COLO668 (cell line): ENCODE measurements at regions not wholly inside any gene's neighbourhood (a gene's known extent, or its start where the extent isn't known, plus 50 kb on each side); places are given as distances from the start of the nearest gene placed in this dataset.

Experiments
- DNase-seq: peaks from one replicate; lab custom pipeline; 2025; ENCODE audit not compliant: unreplicated experiment; lab: John Stamatoyannopoulos, UW

GRCh38 chr17:77534137-77534536 lies 393.4 kb downstream of the SEC14L1 start:
- DNase-seq, result no peak

GRCh38 chr17:77535435-77535834 lies 394.7 kb downstream of the SEC14L1 start:
- no peak for DNase-seq

GRCh38 chr17:77535892-77536291 lies 395.1 kb downstream of the SEC14L1 start:
- no peak for DNase-seq

DNA sequence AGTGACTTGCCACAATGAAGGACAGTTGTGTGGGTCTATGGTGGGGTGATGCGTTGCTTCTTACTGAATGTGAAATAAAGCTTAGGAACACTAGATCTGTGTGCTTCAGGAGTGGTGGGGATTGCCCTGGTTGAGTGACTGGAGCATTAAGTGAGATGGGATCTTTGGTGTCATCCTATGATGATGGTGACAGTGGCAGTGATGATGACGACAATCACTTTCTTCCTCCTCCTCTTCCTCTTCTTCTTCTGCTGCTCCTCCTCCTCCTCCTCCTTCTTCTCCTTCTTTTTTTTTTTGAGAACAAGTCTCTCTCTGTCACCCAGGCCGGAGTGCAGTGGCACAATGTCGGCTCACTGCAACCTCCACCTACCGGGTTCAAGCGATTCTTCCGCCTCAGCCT lies 396.8 kb downstream of the SEC14L1 start:
- DNase-seq, result no peak

DNA sequence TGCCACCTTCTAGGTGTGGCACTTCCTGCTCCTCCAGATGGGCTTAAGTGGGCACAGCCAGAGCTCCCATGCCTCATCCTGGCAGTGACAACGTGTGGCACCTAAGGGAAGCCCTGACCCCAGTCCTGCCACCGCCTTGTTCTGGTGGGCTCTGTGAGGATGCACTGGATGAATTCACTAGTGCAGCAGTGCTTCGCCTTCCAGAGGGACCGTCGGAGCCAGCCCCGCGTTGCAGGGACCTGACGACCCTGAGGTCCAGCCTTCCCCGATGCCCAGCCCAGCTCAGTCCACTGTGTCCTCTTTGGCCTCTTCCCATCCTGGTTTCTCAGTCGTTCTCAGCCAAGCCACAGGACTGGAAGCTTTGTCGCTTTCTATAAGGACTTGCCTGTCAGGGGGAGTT lies 399.8 kb downstream of the SEC14L1 start:
- DNase-seq, result no peak

GRCh38 chr17:77540975-77541374 lies 400.2 kb downstream of the SEC14L1 start:
- no peak for DNase-seq

DNA sequence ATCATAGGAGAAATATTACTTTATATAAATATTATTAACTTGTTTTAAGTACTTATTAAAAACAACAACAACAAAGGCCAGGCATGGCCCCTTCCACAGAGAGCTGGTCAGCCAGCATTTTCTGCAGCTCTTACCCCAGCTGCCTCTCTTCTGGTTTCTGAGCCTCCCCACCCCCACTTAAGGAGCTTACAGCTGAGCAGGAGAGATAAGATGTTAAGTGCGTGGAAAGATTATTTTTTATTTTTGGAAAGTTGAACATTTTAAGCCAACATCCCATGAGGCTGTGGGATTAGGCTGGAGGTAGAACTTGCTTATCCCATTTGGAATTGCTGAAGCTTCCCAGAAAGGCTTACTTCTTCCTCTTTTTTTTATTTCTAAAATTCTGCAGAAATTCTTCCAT lies 401.2 kb downstream of the SEC14L1 start:
- no peak for DNase-seq

DNA sequence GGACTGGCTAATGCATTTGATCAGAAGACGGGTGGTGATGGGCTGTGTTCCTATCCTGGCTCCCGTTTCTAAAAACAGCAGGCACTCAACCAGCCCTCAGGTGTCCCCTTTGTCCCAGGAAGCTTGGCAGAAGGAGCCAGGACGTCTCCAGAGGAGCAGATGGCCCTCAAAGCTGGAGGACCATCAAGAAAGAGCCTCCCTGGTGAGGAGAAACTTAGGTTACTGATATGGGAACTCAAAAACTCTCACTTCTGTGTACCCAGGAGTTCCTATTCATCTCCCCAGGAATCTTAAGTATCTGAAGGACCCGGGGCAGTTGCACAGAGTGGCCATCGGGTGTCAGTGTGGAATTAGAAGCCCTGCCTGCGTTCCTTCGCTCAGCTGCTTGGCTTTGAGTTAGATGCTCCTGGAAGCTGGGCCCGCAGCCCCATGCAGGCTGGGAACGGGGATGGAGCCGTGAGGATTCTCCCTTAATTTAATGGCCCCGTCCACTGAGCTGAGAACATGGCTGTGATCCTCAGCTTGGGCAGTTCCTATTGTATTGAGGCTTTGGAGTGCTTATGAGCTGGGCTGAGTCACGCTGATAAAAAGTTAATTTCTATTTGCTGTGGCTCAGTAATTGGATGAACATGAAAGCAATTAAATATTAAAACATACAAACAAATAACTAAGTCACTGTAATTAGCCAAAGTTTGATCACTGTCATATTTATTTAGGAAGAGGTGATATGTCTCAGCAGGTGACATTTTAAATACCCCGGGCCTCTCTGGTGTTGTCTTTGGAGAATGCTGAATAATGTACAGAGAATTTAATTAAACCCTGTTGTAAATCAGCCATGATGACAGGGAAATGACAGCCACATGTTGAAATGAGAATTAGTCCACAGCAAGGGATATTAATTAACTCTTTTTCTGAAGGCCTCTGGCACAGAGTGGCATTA lies 402.1 kb downstream of the SEC14L1 start:
- peak; percentile 63 for DNase-seq

- DNase-seq, result no peak
Measured at GRCh38 chr17:77543801-77544200, 403.0 kb downstream of the SEC14L1 start.

DNA sequence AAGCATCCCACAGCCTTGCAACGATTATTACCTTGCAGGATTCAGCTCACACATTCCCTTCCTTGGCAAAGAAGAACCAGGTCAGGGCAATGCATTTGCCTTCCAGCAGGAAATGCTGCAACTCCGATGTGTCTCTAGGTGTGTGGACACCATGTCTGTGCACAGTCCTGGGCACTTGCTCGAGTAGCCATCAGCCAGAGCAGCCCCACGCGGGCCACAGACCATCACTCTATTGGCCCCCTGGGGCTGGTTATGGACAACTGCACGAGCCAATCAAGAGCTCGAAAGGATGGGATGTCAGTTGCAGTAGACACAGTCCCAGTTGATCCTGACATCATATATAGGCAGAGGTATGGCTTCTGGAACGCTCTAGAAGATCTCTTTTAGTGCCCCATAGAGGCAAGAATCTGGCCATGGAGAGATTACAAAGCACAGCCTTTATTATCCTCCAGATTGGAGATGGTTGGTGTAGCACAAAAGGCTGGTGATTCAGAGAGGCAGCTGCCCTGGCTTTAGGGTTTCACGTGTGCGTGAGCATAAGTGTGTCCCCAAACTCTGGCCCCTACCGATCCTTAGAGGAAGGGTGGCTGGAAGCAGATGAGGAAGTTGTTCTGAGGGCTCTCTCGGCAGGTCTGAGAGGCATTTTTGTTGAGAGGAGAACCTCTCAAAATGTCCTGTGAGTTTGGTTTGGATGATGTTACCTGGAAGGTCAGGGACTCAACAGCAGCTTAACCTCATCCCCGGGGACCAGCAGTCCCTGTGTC lies 403.8 kb downstream of the SEC14L1 start:
- DNase-seq, result no peak

DNA sequence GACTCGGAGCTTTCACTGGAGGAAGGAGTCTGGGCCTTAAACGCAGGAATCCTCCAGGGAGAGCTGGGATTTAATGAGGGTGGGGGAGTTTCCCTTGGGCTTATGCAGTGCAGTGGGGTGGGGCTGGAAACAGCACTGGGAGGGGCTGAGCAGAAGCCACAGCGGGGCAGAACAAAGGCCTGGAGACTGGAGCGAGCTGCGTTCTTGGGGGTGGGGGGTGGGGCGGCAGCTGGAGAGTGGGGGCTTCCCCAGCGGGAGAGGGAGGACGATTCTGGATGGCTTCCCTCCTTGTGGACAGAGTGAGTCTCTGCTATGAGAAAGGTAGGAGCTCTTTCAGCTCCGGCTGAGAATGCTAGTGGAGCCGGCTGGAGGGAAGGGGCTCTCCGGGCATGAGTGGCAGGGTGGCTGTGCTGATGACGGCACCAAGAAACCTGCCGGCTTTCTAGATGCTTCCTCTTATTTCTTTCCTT lies 406.0 kb downstream of the SEC14L1 start:
- DNase-seq, result no peak

DNA sequence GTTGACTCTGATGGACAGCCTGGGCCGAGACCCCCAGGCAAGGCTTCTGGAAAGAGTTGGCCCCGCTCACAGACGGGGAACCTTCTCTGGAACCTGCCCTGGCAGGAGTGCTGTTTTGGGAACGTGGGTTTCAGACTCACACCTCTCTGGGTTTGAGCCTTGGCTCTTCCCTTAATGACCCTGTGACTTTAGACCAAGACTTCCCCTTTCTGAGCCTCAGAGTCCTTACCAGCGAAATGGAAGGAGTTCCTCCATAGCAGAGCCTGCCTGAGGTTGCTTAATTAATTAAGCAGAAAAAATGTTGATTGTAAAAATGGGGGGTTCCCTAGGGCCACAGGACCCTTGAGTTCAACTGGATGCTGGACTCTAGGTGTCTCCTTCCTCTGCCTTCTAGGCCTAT lies 408.2 kb downstream of the SEC14L1 start:
- DNase-seq, result no peak

DNA sequence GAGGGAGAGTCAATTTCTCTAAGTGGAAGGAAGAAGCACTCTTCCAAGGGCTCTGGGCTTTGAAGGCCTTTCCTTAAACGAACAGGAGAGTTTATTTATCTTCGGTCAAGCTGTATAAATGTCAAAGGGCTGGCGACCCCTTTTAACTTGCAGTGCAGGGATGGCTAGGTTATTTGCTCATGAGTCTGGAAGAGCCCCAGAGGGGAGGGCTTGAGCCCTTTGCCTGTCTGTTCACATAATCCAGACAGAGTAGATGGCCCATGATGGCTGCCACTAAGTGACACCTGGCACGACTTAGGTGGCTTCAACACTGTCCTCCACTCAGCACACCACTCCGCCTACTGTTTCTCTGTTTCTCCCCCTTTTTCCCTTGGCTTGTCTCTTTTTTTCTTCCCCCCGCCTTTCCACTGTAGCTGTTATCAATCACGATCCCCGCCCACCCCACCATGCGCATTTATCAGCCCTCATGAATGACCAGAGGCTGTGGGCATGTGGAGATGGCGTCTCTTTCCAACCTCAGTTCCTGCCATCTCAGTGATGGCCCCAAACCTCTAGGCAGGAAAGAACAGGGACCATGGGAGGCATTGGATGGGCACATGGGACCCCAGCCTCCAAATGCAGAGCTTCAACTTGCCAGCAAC lies 408.7 kb upstream of the TNRC6C start:
- no peak for DNase-seq

- no peak for DNase-seq
Measured at GRCh38 chr17:77553459-77554066, 404.9 kb upstream of the TNRC6C start.

GRCh38 chr17:77555121-77555591 lies 403.3 kb upstream of the TNRC6C start:
- no peak for DNase-seq

DNA sequence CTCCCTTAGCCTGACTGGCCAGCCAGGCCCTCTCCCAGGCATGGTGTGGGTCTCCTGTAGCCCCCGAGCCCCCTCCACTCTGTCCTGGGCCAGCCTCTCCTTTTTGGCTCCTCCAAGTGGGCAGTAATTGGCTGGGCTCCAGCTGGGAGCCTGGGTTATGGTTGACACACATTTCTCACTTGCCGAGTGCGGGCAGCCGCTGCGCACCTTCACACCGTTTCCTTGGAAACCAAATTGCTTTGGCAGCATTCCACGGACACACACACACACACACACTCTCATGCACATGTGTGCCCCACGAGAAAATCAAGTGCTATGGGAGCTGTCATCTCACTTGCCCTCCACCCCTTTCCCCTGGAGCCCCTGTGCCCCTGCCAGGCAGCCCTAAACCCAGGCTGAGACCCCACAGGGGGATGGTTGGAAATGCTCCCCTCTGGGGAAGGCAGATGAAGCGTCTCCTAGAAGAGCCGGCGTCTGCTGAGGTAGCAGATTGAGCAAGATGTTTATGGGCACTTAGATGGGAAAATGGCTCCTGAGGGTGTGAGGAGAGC lies 402.7 kb upstream of the TNRC6C start:
- peak; percentile 48 for DNase-seq

DNA sequence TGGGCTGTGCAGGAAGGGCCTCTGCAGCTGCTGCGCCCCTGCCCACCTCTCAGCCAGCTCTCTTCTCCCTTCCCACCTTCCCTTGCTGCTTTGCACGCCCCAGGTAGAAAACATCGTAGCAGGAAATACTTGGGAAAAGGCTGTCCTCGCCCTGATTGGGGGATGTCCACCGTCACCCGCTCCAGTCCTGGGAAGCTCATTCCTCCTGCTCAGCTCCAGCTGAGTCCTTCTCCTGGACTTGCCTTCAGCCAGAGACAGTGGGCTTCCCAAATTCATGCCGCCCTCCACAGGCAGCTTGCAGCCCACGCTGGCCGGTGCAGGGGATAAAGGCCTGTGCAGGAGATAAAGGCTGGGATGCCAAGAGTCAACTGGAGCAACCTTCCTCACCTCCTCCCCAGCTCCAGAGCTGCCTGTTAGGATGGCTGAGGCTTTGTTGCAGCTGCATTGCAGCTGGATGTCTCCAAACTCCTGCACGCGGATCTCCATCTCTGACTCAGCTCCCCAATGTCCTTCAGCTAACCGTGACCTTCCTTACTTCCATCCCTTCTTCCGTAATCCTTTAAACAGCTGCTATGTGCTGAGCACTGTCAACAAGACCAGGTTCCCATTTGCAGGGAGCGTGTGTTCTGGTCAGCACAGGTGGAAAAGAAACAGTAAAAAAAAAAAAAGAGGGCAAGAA lies 402.0 kb upstream of the TNRC6C start:
- no peak for DNase-seq

- DNase-seq, result no peak
Measured at GRCh38 chr17:77558846-77559626, 399.5 kb upstream of the TNRC6C start.

- DNase-seq, result no peak
Measured at GRCh38 chr17:77560381-77560780, 398.1 kb upstream of the TNRC6C start.
